ENCODE measurements at regions not wholly inside any gene's neighbourhood (a gene's known extent, or its start where the extent isn't known, plus 50 kb on each side); places are given as distances from the start of the nearest gene placed in this dataset.
"Not testable (repeated sequence)": the region's sequence is repeated elsewhere in the genome, so short reads cannot be mapped to it uniquely, and the experiment has no call there.

DNA sequence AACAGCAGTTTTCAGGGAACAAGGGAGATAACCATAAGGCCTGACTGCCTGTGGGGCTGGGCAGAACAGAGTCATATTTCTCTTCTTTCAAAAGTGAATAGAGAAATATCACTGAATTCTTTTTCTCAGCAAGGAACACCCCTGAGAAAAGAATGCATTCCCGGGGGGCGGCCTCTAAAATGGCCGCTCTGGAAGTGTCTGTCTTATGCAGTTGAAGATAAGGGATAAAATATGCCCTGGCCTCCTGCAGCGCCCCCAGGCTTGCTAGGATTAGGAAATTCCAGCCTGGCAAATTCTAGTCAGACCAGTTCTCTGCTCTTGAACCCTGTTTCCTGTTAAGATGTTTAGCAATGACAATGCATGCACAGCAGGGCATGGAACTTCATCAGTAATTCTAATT, 745.4 kb downstream of the GRXCR1 start:
- not testable (repeated sequence) for H3K9ac ChIP-seq (ENCODE audit: low read length); H3K9me2 ChIP-seq (replicated peaks; ENCODE audit: insufficient read depth, low read length); H3K4me2 ChIP-seq (ENCODE audit: low read depth, low read length, poor library complexity, severe bottlenecking); H3K4me3 ChIP-seq (ENCODE audit: low read length); H4K20me1 ChIP-seq (ENCODE audit: insufficient read depth, low read depth, low read length); H3K36me3 ChIP-seq (ENCODE audit: insufficient read depth, low read length); DNase-seq; H3K4me1 ChIP-seq (ENCODE audit: low read length); H3K27me3 ChIP-seq (ENCODE audit: low read length); H2AFZ ChIP-seq (ENCODE audit: low read length); H3K79me2 ChIP-seq (ENCODE audit: low read length); H3K27ac ChIP-seq (ENCODE audit: low read length)
- H3K9me3 ChIP-seq (ENCODE audit: low read length): peaks cover 18% of the 10 kb centered on the region; the same call in 1 of the 2 replicates

DNA sequence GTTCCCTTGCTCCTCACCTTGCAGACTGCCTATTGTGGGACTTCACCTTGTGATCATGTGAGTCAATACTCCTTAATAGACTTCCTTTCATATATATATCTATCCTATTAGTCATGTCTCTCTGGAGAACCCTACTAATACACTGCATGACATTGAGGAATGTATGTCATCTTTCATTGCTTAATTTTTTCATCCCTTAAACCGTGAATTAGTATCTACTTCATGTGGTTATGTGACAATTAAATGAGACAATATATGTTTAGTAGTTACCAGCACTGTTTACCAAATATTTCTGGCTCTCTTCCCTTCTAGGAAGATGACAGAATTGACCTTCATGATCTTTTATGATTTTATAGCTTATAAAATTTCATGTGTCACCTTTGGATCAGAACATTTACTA, 759.5 kb downstream of the GRXCR1 start:
- Histone ChIP-seq H3K9me3 (ENCODE audit: low read length) (peaks cover 27% of the 10 kb centered on the region), H3K79me2 (ENCODE audit: low read length) (no peaks in the 10 kb centered on the region), H3K4me3 (ENCODE audit: low read length) (no peak overlapping the region), H3K27ac (ENCODE audit: low read length) (no peak overlapping the region), H2AFZ (ENCODE audit: low read length) (no peak overlapping the region), H3K36me3 (ENCODE audit: insufficient read depth, low read length) (no peaks in the 10 kb centered on the region), H3K4me1 (ENCODE audit: low read length) (no peaks in the 10 kb centered on the region), H3K27me3 (ENCODE audit: low read length) (no peaks in the 10 kb centered on the region), H3K4me2 (ENCODE audit: low read depth, low read length, poor library complexity, severe bottlenecking) (no peak overlapping the region), H4K20me1 (ENCODE audit: insufficient read depth, low read depth, low read length) (no peaks in the 10 kb centered on the region), H3K9ac (ENCODE audit: low read length) (no peak overlapping the region), H3K9me2 (replicated peaks; ENCODE audit: insufficient read depth, low read length) (no peaks in the 10 kb centered on the region)
- no peak for DNase-seq

DNA sequence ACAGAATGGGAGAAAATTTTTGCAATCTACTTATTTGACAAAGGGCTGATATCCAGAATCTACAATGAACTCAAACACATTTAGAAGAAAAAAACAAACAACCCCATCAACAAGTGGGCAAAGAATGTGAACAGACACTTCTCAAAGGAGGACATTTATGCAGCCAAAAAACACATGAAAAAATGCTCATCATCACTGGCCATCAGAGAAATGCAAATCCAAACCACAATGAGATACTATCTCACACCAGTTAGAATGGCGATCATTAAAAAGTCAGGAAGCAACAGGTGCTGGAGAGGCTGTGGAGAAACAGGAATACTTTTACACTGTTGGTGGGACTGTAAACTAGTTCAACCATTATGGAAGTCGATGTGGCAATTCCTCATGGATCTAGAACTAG, 767.0 kb downstream of the GRXCR1 start:
- not testable (repeated sequence) for H2AFZ ChIP-seq (ENCODE audit: low read length); H3K27ac ChIP-seq (ENCODE audit: low read length); H3K9me2 ChIP-seq (replicated peaks; ENCODE audit: insufficient read depth, low read length); H3K9me3 ChIP-seq (ENCODE audit: low read length); H3K36me3 ChIP-seq (ENCODE audit: insufficient read depth, low read length); H3K4me1 ChIP-seq (ENCODE audit: low read length); H3K9ac ChIP-seq (ENCODE audit: low read length); H3K79me2 ChIP-seq (ENCODE audit: low read length); DNase-seq; H3K27me3 ChIP-seq (ENCODE audit: low read length); H3K4me2 ChIP-seq (ENCODE audit: low read depth, low read length, poor library complexity, severe bottlenecking); H4K20me1 ChIP-seq (ENCODE audit: insufficient read depth, low read depth, low read length); H3K4me3 ChIP-seq (ENCODE audit: low read length)

DNA sequence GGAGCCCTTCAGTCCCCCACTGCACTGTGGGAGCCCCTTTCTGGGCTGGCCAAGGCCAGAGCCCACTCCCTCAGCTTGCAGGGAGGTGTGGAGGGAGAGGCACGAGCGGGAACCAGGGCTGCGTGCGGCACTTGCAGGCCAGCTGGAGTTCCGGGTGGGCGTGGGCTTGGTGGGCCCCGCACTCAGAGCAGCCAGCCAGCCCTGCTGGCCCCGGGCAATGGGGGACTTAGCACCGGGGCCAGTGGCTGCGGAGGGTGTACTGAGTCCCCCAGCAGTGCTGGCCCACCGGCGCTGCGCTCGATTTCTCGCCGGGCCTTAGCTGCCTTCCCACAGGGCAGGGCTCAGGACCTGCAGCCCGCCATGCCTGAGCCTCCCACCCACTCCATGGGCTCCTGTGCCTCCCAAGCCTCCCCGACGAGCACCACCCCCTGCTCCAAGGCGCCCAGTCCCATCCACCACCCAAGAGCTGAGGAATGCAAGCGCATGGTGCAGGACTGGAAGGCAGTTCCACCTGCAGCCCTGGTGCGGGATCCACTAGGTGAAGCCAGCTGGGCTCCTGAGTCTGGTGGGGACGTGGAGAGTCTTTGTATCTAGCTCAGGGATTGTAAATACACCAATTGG, 776.2 kb downstream of the KCTD8 start:
- H3K4me2 ChIP-seq (ENCODE audit: low read depth, low read length, poor library complexity, severe bottlenecking); H3K9ac ChIP-seq (ENCODE audit: low read length); H4K20me1 ChIP-seq (ENCODE audit: insufficient read depth, low read depth, low read length); DNase-seq; H3K9me2 ChIP-seq (replicated peaks; ENCODE audit: insufficient read depth, low read length); H3K27ac ChIP-seq (ENCODE audit: low read length); H3K36me3 ChIP-seq (ENCODE audit: insufficient read depth, low read length); H3K27me3 ChIP-seq (ENCODE audit: low read length); H2AFZ ChIP-seq (ENCODE audit: low read length); H3K4me3 ChIP-seq (ENCODE audit: low read length); H3K4me1 ChIP-seq (ENCODE audit: low read length); H3K79me2 ChIP-seq (ENCODE audit: low read length): not testable (repeated sequence)
- H3K9me3 ChIP-seq (ENCODE audit: low read length): peaks cover 19% of the 10 kb centered on the region; the same call in 1 of the 2 replicates

DNA sequence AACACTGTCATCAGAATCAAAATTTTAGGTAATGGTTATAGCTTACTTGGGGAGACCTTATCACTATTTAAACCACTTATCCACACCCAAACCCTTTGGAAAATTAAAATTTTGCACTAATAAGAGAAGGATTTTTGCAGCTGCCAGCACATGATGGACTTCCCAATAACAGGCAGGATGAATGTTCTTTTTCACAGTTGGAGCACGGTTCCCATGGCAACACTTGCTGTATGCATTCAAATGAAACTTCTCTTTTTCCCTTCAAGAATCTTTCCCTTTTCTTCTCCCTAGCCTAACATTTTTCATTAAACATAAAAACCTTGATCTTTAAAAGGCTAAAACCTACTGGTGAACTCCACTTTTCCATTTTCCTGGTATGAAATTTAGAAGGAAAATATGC, 768.2 kb downstream of the KCTD8 start:
- H3K4me3 ChIP-seq (ENCODE audit: low read length): no peak overlapping the region
- no peaks in the 10 kb centered on the region for H3K4me1 ChIP-seq (ENCODE audit: low read length)
- no peak overlapping the region for H2AFZ ChIP-seq (ENCODE audit: low read length)
- H3K9me3 ChIP-seq (ENCODE audit: low read length): peaks cover 36% of the 10 kb centered on the region; the same call in 1 of the 2 replicates
- no peaks in the 10 kb centered on the region for H3K9me2 ChIP-seq (replicated peaks; ENCODE audit: insufficient read depth, low read length)
- H3K9ac ChIP-seq (ENCODE audit: low read length): no peak overlapping the region
- no peak overlapping the region for H3K4me2 ChIP-seq (ENCODE audit: low read depth, low read length, poor library complexity, severe bottlenecking)
- H3K79me2 ChIP-seq (ENCODE audit: low read length): no peaks in the 10 kb centered on the region
- H3K36me3 ChIP-seq (ENCODE audit: insufficient read depth, low read length): no peaks in the 10 kb centered on the region
- no peak overlapping the region for H3K27ac ChIP-seq (ENCODE audit: low read length)
- no peak for DNase-seq
- H4K20me1 ChIP-seq (ENCODE audit: insufficient read depth, low read depth, low read length): no peaks in the 10 kb centered on the region
- no peaks in the 10 kb centered on the region for H3K27me3 ChIP-seq (ENCODE audit: low read length)

DNA sequence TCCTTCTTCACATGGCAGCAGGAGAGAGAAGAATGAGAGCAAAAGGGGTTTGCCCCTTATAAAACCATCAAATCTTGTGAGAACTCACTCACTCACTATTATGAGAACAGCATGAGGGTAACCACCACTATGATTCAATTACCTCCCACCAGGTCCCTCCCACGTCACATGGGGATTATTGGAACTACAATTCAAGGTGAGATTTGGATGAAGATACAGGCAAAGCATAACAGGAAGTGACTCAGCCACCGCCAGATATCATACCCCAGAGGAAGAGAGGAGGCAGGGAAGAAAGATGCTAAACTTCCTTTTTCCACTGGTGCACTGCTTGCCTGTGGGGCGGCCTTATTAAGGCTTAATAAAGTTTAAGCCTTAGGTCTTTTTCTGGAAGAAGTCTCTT, 766.1 kb downstream of the KCTD8 start:
- DNase-seq: no peak
- Histone ChIP-seq H3K4me2 (ENCODE audit: low read depth, low read length, poor library complexity, severe bottlenecking) (no peak overlapping the region), H3K4me3 (ENCODE audit: low read length) (no peak overlapping the region), H3K36me3 (ENCODE audit: insufficient read depth, low read length) (no peaks in the 10 kb centered on the region), H3K79me2 (ENCODE audit: low read length) (no peaks in the 10 kb centered on the region), H3K9ac (ENCODE audit: low read length) (no peak overlapping the region), H3K9me3 (ENCODE audit: low read length) (peaks cover 30% of the 10 kb centered on the region), H3K27me3 (ENCODE audit: low read length) (no peaks in the 10 kb centered on the region), H4K20me1 (ENCODE audit: insufficient read depth, low read depth, low read length) (no peaks in the 10 kb centered on the region), H3K9me2 (replicated peaks; ENCODE audit: insufficient read depth, low read length) (no peaks in the 10 kb centered on the region), H3K4me1 (ENCODE audit: low read length) (no peaks in the 10 kb centered on the region), H2AFZ (ENCODE audit: low read length) (no peak overlapping the region), H3K27ac (ENCODE audit: low read length) (no peak overlapping the region)

DNA sequence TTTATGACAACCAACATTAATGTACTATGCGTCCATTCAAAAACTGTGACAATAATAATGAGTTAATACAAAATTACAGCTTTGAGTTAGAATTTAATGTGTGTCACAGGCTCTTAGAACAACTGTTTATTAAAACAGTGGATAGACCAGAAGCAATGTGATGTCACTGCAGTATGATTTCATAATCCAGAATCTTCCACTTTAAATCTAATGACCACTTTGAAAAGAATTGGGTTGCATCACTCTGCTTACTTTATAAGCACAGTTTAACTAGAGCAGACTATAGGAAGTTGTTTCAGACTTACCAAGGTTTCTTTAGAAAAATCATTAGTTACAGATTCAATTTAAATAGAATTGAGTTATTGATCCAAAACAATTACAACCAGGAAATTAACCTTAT, 758.5 kb downstream of the KCTD8 start:
- Histone ChIP-seq H3K4me1 (ENCODE audit: low read length) (no peaks in the 10 kb centered on the region), H3K4me2 (ENCODE audit: low read depth, low read length, poor library complexity, severe bottlenecking) (no peak overlapping the region), H3K36me3 (ENCODE audit: insufficient read depth, low read length) (no peaks in the 10 kb centered on the region), H3K27ac (ENCODE audit: low read length) (no peak overlapping the region), H3K9me3 (ENCODE audit: low read length) (peaks cover 31% of the 10 kb centered on the region), H3K4me3 (ENCODE audit: low read length) (no peak overlapping the region), H2AFZ (ENCODE audit: low read length) (no peak overlapping the region), H3K79me2 (ENCODE audit: low read length) (no peaks in the 10 kb centered on the region), H3K9me2 (replicated peaks; ENCODE audit: insufficient read depth, low read length) (no peaks in the 10 kb centered on the region), H4K20me1 (ENCODE audit: insufficient read depth, low read depth, low read length) (no peaks in the 10 kb centered on the region), H3K9ac (ENCODE audit: low read length) (no peak overlapping the region), H3K27me3 (ENCODE audit: low read length) (no peaks in the 10 kb centered on the region)
- no peak for DNase-seq

DNA sequence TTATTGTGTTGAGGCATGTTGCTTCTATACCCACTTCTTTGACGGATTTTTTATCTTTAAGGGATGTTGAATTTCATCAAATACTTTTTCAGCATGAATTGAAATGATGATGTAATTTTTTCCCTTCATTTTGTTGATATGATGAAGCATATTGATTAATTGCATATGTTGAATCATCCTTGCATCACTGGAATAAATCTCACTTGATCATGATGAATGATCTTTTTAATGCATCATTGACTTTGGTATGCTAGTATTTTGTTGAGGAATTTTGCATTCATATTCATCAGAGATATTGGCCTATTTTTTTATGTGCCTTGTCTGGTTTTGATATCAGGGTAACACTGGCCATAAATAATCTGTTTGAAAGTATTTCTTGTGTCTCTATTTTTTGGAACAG, 754.7 kb downstream of the KCTD8 start:
- Histone ChIP-seq H2AFZ (ENCODE audit: low read length) (no peak overlapping the region), H3K27me3 (ENCODE audit: low read length) (no peaks in the 10 kb centered on the region), H3K4me2 (ENCODE audit: low read depth, low read length, poor library complexity, severe bottlenecking) (no peak overlapping the region), H3K9ac (ENCODE audit: low read length) (no peak overlapping the region), H4K20me1 (ENCODE audit: insufficient read depth, low read depth, low read length) (no peaks in the 10 kb centered on the region), H3K4me3 (ENCODE audit: low read length) (no peak overlapping the region), H3K36me3 (ENCODE audit: insufficient read depth, low read length) (no peaks in the 10 kb centered on the region), H3K27ac (ENCODE audit: low read length) (no peak overlapping the region), H3K4me1 (ENCODE audit: low read length) (no peaks in the 10 kb centered on the region), H3K79me2 (ENCODE audit: low read length) (no peaks in the 10 kb centered on the region), H3K9me2 (replicated peaks; ENCODE audit: insufficient read depth, low read length) (no peaks in the 10 kb centered on the region), H3K9me3 (ENCODE audit: low read length) (peaks cover 22% of the 10 kb centered on the region)
- DNase-seq: no peak

DNA sequence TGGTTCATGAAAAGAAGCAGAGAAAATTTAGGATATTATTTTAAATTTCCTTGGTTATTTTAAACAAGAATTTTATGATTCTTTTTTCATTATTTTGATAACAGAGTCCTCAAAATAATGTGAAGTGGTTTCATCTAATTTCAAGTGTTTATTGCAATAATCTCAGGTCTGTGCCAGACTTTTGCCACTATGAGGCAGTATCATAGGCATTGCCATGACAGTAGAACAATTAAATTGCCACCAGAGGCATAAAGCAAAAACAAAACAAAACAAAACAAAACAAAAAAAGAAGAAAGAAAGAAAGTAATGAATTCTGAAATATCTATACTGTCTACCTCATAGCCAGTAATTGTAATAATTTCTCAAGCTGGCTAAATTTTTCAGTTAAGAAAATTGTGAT, 739.2 kb downstream of the KCTD8 start:
- H3K27me3 ChIP-seq (ENCODE audit: low read length): no peaks in the 10 kb centered on the region
- H3K9me2 ChIP-seq (replicated peaks; ENCODE audit: insufficient read depth, low read length): no peaks in the 10 kb centered on the region
- no peaks in the 10 kb centered on the region for H3K36me3 ChIP-seq (ENCODE audit: insufficient read depth, low read length)
- no peaks in the 10 kb centered on the region for H3K79me2 ChIP-seq (ENCODE audit: low read length)
- H2AFZ ChIP-seq (ENCODE audit: low read length): no peak overlapping the region
- no peak overlapping the region for H3K9ac ChIP-seq (ENCODE audit: low read length)
- no peak overlapping the region for H3K4me3 ChIP-seq (ENCODE audit: low read length)
- no peak overlapping the region for H3K4me2 ChIP-seq (ENCODE audit: low read depth, low read length, poor library complexity, severe bottlenecking)
- H3K27ac ChIP-seq (ENCODE audit: low read length): no peak overlapping the region
- DNase-seq: no peak
- no peaks in the 10 kb centered on the region for H3K4me1 ChIP-seq (ENCODE audit: low read length)
- H4K20me1 ChIP-seq (ENCODE audit: insufficient read depth, low read depth, low read length): no peaks in the 10 kb centered on the region
- peaks cover 46% of the 10 kb centered on the region for H3K9me3 ChIP-seq (ENCODE audit: low read length)
